SK-N-MC (cell line): ENCODE measurements at regions not wholly inside any gene's neighbourhood (a gene's known extent, or its start where the extent isn't known, plus 50 kb on each side); places are given as distances from the start of the nearest gene placed in this dataset.

Experiments used
- FOXP2 ChIP-seq: optimal IDR thresholded peaks from 2 replicates; pipeline ENCODE3; 2011; ENCODE audit warnings: mild to moderate bottlenecking, moderate library complexity; ENCODE audit not compliant: insufficient read depth; ENCODE audit errors: extremely low read length, control extremely low read depth
- POLR2AphosphoS5 ChIP-seq: IDR thresholded peaks from 2 replicates; pipeline ENCODE4 v1.6.1; 2012; ENCODE audit warnings: mild to moderate bottlenecking, low read depth, low read length, borderline replicate concordance

- TF ChIP-seq FOXP2 (no peak), POLR2AphosphoS5 (no peak)
Measured at GRCh38 chr7:42854571-42855118, 57.2 kb downstream of the C7orf25 start.
